ENCODE measurements at regions not wholly inside any gene's neighbourhood (a gene's known extent, or its start where the extent isn't known, plus 50 kb on each side); places are given as distances from the start of the nearest gene placed in this dataset.

DNA sequence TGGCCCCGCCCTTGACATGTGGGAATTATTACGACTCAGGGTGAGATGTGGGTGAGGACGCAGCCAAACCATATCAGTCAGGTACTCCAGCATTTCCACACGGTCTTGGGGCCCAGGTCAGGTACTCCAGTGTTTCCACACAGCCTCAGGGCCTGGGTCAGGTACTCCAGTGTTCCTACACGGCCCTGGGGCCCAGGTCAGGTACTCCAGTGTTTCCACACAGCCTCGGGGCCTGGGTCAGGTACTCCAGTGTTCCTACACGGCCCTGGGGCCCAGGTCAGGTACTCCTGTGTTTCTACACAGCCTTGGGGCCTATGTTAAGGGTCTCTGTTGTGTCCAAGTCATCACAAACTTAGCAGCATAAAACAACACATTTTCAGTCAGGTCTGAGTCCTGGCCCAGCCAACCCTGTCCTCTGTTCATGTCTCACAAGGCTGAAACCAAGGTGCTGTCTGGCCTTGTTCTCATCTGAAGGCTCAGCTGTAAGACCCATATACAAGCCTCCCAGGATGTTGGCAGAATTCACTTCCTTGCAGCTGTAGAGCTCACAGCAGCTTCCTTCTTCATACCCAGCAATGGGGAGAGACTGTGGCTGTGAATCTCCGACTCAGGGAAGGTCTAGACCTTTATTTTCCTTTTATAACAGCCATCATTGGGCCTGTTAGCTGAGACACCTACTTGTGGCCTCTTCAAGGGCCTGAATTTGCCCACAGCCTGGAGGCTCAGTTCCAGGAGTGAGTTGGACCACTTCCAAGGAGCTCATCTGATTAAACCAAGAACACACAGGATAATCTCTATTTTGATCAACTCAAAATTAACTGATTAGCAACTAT lies 107.6 kb upstream of the SFSWAP start (continued):
- TF ChIP-seq CC2D1A (IDR thresholded peaks at IDR 0.05) (no peak), NFIC (IDR thresholded peaks at IDR 0.05) (peak; percentile 50), ZFP36 (IDR thresholded peaks at IDR 0.05; ENCODE audit: low read depth, low read length, partially characterized antibody) (no peak)

DNA sequence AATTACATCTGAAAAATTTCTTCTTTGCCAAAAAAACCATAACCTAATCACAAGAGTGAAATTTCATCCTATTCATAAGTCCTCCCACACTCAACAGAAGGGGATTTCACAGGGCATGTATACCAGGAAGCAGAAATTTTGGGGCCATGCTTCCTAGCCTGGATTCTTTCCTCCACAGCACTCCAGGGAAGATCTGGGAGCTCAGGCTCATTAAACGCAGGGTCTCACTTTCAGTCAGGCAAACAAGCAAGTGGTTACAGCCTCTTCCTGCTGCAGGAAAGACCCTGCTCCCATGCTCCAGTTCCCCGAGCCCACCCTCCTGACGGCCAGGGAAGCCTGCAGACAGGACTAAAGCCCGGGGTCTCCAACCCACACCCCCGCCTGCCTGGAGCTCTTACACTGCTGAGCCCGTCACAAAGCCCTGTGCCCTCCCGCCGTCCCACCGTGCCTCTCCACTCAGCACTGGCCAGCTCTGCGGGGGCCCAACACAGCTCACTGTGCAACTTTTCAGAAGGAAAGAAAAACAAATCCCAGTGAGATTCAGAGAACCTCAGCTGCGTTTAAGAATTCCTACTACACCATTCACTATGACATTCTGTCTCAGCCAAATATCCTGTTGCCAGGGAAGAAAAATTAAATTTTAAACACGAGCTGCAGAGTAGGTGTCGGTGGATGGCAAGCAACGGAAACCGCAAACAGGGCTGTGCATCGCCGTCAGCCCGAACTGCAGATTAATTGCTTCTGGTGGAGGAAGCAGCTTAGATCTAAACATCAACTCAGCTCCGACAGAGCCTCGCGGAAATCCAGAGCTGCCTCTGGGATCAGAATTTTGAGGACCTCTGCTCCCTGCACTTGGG lies 106.7 kb upstream of the SFSWAP start:
- BruUV-seq (replicated peaks), result no TSS peak
- ChIA-PET CTCF (ENCODE audit: low intra/inter-chr PET ratio) (no interaction called here), POLR2A (interaction anchor here (0.9 to 1.7 kb wide), 4 partner anchors 9 to 16 kb away, joined by 3 to 4 read pairs (median 4); no protein-coding TSS in a partner anchor)
- H2AFZ ChIP-seq (ENCODE audit: low read depth, low read length), result peak overlapping the region; percentile 68
- H3K9me3 ChIP-seq (replicated peaks; ENCODE audit: control insufficient read depth, insufficient read depth, low read depth, low read length), result no peaks in the 10 kb centered on the region
- H3K36me3 ChIP-seq (ENCODE audit: control insufficient read depth, insufficient read depth, low read length), result no peaks in the 10 kb centered on the region
- peak overlapping the region; percentile 21; the same call in 1 of the 3 replicates for H3K27ac ChIP-seq (ENCODE audit: extremely low read depth, low read depth, low read length)
- in situ Hi-C loops (cut with MboI) (no loop called here), intact Hi-C loops (cut with micrococcal nuclease) (loop anchor here (10.0 kb wide), 1 partner anchor 111 kb away; the partner anchor contains the start of gene SFSWAP)
- H3K4me2 ChIP-seq (ENCODE audit: insufficient read depth, low read length), result peak overlapping the region; percentile 6; the same call in 1 of the 2 replicates
- ATAC-seq (peak; percentile 62), DNase-seq (ENCODE audit: extremely low read depth in 1 of 4, low spot score in 3 of 4) (peak in 1 of 4 experiments; percentile 31), FAIRE-seq (no peak)
- no peak overlapping the region for H3K4me3 ChIP-seq
- 22% methylated on average over 21 of the region's 21 CpGs for WGBS (ENCODE audit: insufficient coverage, low coverage, missing lambda C conversion rate)
- peaks cover 8 to 31% of the 10 kb centered on the region in 2 experiments for H3K4me1 ChIP-seq (replicated peaks in 1 of 2; ENCODE audit: control insufficient read depth in 2 of 2, insufficient read depth in 2 of 2, low read length in 2 of 2)
- H3K9ac ChIP-seq (ENCODE audit: insufficient read depth in 1 of 2, low read depth in 2 of 2, low read length in 2 of 2), result peak overlapping the region in 1 of 2 experiments; percentile 74; a peak in 2 of 4 replicates
- peaks cover 4% of the 10 kb centered on the region for H3K9me1 ChIP-seq (ENCODE audit: control insufficient read depth, insufficient read depth, low read length)
- no peaks in the 10 kb centered on the region for H3K79me2 ChIP-seq (ENCODE audit: control insufficient read depth, insufficient read depth, low read length)
- H3K27me3 ChIP-seq (ENCODE audit: control insufficient read depth in 2 of 2, insufficient read depth in 2 of 2, low read length in 2 of 2), result peaks cover 0 to 13% of the 10 kb centered on the region in 2 experiments; a peak in 2 of 5 replicates
- no peaks in the 10 kb centered on the region for H4K20me1 ChIP-seq (replicated peaks; ENCODE audit: control insufficient read depth, insufficient read depth, low read length)
- TF ChIP-seq LEF1 (IDR thresholded peaks at IDR 0.05), result no peak
- TF ChIP-seq CXXC5 (CRISPR knock-in tag; IDR thresholded peaks at IDR 0.05), result peak; percentile 43
- TF ChIP-seq ZNF764 (CRISPR knock-in tag; IDR thresholded peaks at IDR 0.05; ENCODE audit: low read depth), result no peak
- TF ChIP-seq, protein P1, sequence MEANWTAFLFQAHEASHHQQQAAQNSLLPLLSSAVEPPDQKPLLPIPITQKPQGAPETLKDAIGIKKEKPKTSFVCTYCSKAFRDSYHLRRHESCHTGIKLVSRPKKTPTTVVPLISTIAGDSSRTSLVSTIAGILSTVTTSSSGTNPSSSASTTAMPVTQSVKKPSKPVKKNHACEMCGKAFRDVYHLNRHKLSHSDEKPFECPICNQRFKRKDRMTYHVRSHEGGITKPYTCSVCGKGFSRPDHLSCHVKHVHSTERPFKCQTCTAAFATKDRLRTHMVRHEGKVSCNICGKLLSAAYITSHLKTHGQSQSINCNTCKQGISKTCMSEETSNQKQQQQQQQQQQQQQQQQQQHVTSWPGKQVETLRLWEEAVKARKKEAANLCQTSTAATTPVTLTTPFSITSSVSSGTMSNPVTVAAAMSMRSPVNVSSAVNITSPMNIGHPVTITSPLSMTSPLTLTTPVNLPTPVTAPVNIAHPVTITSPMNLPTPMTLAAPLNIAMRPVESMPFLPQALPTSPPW (CRISPR knock-in tag; IDR thresholded peaks at IDR 0.05), result no peak
- TF ChIP-seq SMAD1 (IDR thresholded peaks at IDR 0.05; ENCODE audit: low read depth, low read length, partially characterized antibody), result no peak
- no peak for TF ChIP-seq ZNF79 (CRISPR knock-in tag; IDR thresholded peaks at IDR 0.05; ENCODE audit: low read depth)
- TF ChIP-seq PCBP1 (IDR thresholded peaks at IDR 0.05; ENCODE audit: low read depth, low read length, poor library complexity, severe bottlenecking), result no peak
- TF ChIP-seq TAF15 (IDR thresholded peaks at IDR 0.05; ENCODE audit: low read depth, low read length), result no peak
- TF ChIP-seq RCOR1 (IDR thresholded peaks at IDR 0.05; ENCODE audit: borderline replicate concordance in 1 of 2, low read depth in 2 of 2, low read length in 2 of 2), result 0 out of 4 replicates have a peak, but pooled peaks of 1 of the 2 experiments have one; percentile 21
- no peak for TF ChIP-seq FOXM1 (IDR thresholded peaks at IDR 0.05; ENCODE audit: low read depth)
- TF ChIP-seq FOXM1 (CRISPR knock-in tag; IDR thresholded peaks at IDR 0.05; ENCODE audit: low read depth), result no peak
- TF ChIP-seq NR3C1 (CRISPR knock-in tag; IDR thresholded peaks at IDR 0.05), result no peak
- no peak for TF ChIP-seq SMARCC2 (IDR thresholded peaks at IDR 0.05; ENCODE audit: low read depth)
